GM23248 (cell line): ENCODE measurements at regions not wholly inside any gene's neighbourhood (a gene's known extent, or its start where the extent isn't known, plus 50 kb on each side); places are given as distances from the start of the nearest gene placed in this dataset.

Experiments
- DNase-seq: peaks from one replicate; pipeline ENCODE4 v3.0.0-alpha.2; 2015
- H2AFZ ChIP-seq: fragments of 200-600 bp; sonication (generic); 2 replicates; pipeline ENCODE4 v1.6.1; 2016; ENCODE audit warnings: antibody characterized with exemption
- H3F3A ChIP-seq: fragments of 200-600 bp; sonication (generic); 2 replicates; pipeline ENCODE4 v1.6.1; 2016; ENCODE audit warnings: mild to moderate bottlenecking, antibody characterized with exemption, mixed run types; ENCODE audit not compliant: insufficient read depth
- H3K27ac ChIP-seq: fragments of 200-600 bp; sonication (generic); 2 replicates; pipeline ENCODE4 v1.5.1; 2016; ENCODE audit warnings: mild to moderate bottlenecking
- H3K27me3 ChIP-seq: fragments of 200-600 bp; sonication (generic); replicated peaks from 2 replicates; pipeline ENCODE4 v1.6.1; 2016; ENCODE audit warnings: mild to moderate bottlenecking; ENCODE audit not compliant: insufficient read depth
- H3K36me3 ChIP-seq: fragments of 200-600 bp; sonication (generic); 2 replicates; pipeline ENCODE4 v1.6.1; 2016; ENCODE audit warnings: low read depth, mild to moderate bottlenecking
- H3K4me1 ChIP-seq: fragments of 200-600 bp; sonication (generic); 2 replicates; pipeline ENCODE4 v1.6.1; 2016; ENCODE audit warnings: mild to moderate bottlenecking; ENCODE audit not compliant: insufficient read depth
- H3K4me2 ChIP-seq: fragments of 200-600 bp; sonication (generic); one replicate; pipeline ENCODE4 v1.6.1; 2016; ENCODE audit warnings: mild to moderate bottlenecking; ENCODE audit not compliant: unreplicated experiment
- H3K4me3 ChIP-seq: fragments of 200-600 bp; sonication (generic); 2 replicates; pipeline ENCODE4 v1.5.1; 2016; ENCODE audit warnings: mild to moderate bottlenecking
- H3K79me2 ChIP-seq: fragments of 200-600 bp; sonication (generic); 2 replicates; pipeline ENCODE4 v1.6.1; 2016; ENCODE audit warnings: mild to moderate bottlenecking; ENCODE audit not compliant: insufficient read depth
- H3K9ac ChIP-seq: fragments of 200-600 bp; sonication (generic); 2 replicates; pipeline ENCODE4 v1.6.1; 2016; ENCODE audit warnings: mild to moderate bottlenecking
- H3K9me2 ChIP-seq: fragments of 200-600 bp; sonication (generic); 2 replicates; pipeline ENCODE4 v1.6.1; 2016; ENCODE audit warnings: mixed run types, mild to moderate bottlenecking, moderate library complexity; ENCODE audit not compliant: insufficient read depth
- H3K9me3 ChIP-seq: fragments of 200-600 bp; sonication (generic); one replicate; pipeline ENCODE4 v1.6.1; 2017; ENCODE audit warnings: low read depth
- H4K20me1 ChIP-seq: fragments of 200-600 bp; sonication (generic); 2 replicates; pipeline ENCODE4 v1.6.0; 2016; ENCODE audit not compliant: insufficient read depth
- EZH2 ChIP-seq: fragments of 200-600 bp; sonication (generic); IDR thresholded peaks from 2 replicates; pipeline ENCODE4 v1.6.1; 2018; ENCODE audit warnings: antibody characterized with exemption, mild to moderate bottlenecking; ENCODE audit not compliant: insufficient read depth, poor library complexity, severe bottlenecking
- EZH2phosphoT487 ChIP-seq: fragments of 200-600 bp; sonication (generic); IDR thresholded peaks from 2 replicates; pipeline ENCODE4 v1.6.1; 2018; ENCODE audit warnings: antibody characterized with exemption, moderate library complexity, mild to moderate bottlenecking, low read depth; ENCODE audit not compliant: insufficient read depth
- WGBS, 2 experiments: methylation state at CpG; one replicate each; pipeline ENCODE4 v1.1.6; 2015 to 2017; ENCODE audit warnings: low lambda C conversion rate in 2 of 2, low coverage in 1 of 2; ENCODE audit errors: missing lambda C conversion rate in 2 of 2; 5-methylcytosine and 5-hydroxymethylcytosine counted together
- in situ Hi-C: fragments of 300-500 bp; cut with MboI; formaldehyde crosslinking; loops from 2 replicates; pipeline ENCODE4 v1.15.0; 2020

DNA sequence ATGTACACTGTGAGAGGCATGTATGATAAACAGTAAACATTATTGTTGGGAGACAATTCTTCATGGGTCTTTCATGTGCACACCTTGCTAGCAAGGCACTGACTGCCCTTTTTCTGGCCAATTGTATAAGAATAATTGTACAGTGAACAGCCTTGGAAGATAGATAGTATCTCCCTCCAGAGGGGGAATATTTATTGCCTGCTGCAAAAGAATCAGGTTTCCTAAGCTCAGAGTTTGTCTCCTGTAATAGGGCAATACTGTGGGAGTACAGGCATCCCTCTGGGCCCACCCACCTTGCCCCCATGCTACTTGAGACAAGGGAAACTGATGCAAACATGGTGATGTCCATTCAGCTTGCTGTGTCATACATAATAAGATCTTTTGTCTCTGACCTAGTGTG is 442.2 kb downstream of the HDGFL1 start:
- Histone ChIP-seq H4K20me1 (no peaks in the 10 kb centered on the region), H3K4me3 (no peak overlapping the region), H3K36me3 (no peaks in the 10 kb centered on the region), H2AFZ (no peak overlapping the region), H3K79me2 (no peaks in the 10 kb centered on the region), H3K27ac (no peak overlapping the region), H3K9me2 (no peaks in the 10 kb centered on the region), H3K9me3 (no peaks in the 10 kb centered on the region), H3F3A (no peaks in the 10 kb centered on the region), H3K4me1 (no peaks in the 10 kb centered on the region), H3K9ac (no peak overlapping the region), H3K27me3 (no peaks in the 10 kb centered on the region), H3K4me2 (no peak overlapping the region)
- in situ Hi-C loops: no loop called here
- TF ChIP-seq EZH2phosphoT487 (no peak), EZH2 (no peak)
- DNase-seq: no peak

DNA sequence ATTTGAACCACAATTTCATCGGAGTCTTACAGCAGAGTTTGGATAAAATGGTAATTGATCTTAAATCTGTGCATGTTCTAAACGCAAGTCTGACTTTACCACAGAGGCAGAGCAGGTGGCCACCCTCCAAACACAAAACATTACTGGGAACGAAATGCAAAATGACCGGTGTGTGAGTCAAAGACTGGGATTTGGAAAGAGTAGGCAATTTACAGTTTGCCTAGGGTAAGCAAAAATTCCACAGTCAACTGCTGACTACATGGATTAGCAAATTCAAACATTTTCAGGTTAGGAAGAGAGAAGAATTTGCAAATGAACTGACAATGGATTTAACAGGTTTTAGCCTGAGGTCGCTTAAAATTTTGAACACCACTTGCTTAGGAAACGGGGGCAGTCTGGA is 444.4 kb downstream of the HDGFL1 start:
- Histone ChIP-seq H3F3A (no peaks in the 10 kb centered on the region), H3K4me3 (no peak overlapping the region), H3K9me3 (no peaks in the 10 kb centered on the region), H3K4me2 (no peak overlapping the region), H3K79me2 (no peaks in the 10 kb centered on the region), H3K27me3 (no peaks in the 10 kb centered on the region), H3K9me2 (no peaks in the 10 kb centered on the region), H3K4me1 (no peaks in the 10 kb centered on the region), H3K9ac (no peak overlapping the region), H4K20me1 (no peaks in the 10 kb centered on the region), H3K36me3 (no peaks in the 10 kb centered on the region), H2AFZ (no peak overlapping the region), H3K27ac (no peak overlapping the region)
- in situ Hi-C loops: no loop called here
- peak; percentile 64 for DNase-seq
- TF ChIP-seq EZH2phosphoT487: no peak
- no peak for TF ChIP-seq EZH2
- WGBS, 2 experiments: 15 to 19% methylated on average over 6 of the region's 6 CpGs

DNA sequence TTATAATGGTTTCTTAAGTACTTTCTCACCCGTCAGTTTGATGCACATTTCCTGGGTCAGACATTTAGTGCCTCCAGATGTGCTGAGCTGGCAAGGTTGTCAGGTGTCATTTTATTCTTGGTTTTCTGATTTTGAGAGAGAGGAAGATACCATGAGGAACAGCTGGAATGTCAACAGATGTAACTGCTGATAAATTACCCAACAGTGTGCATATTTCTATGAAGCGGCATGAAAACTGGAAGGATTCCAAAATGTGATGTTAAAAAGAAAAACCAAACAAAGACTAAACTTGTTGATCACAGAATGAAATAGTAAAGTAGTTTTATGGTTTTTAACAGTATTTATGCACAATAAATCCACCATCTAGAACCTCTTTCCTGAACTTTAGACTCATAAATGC is 447.3 kb downstream of the HDGFL1 start:
- H3K27me3 ChIP-seq: no peaks in the 10 kb centered on the region

DNA sequence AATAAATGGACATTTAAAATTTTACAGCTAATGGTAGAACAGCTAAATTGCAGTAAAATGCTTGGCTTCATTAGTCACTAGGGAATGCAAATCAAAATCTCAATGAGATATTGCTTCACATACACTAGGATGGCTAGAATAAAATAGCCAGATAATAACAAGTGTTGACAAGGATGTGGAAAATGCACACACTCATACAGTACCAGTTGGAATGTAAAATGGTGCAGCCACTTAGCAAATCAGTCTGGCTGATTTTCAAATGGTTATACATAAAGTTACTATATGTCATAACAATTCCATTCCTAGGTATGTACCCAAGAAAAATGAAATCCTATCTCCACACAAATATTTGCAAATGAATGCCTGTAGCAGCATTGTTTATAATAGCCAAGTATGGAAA is 452.1 kb downstream of the HDGFL1 start:
- Histone ChIP-seq H2AFZ (no peak overlapping the region), H3F3A (no peaks in the 10 kb centered on the region), H3K4me3 (no peak overlapping the region), H3K9me3 (no peaks in the 10 kb centered on the region), H3K9ac (no peak overlapping the region), H3K36me3 (no peaks in the 10 kb centered on the region), H3K79me2 (no peaks in the 10 kb centered on the region), H4K20me1 (no peaks in the 10 kb centered on the region), H3K27me3 (no peaks in the 10 kb centered on the region), H3K4me1 (no peaks in the 10 kb centered on the region), H3K4me2 (no peak overlapping the region), H3K27ac (no peak overlapping the region), H3K9me2 (no peaks in the 10 kb centered on the region)
- TF ChIP-seq EZH2 (no peak), EZH2phosphoT487 (no peak)
- no peak for DNase-seq
- in situ Hi-C loops: no loop called here

More for the DNA sequence above, 447.3 kb downstream of the HDGFL1 start:
- H3K9me3 ChIP-seq: no peaks in the 10 kb centered on the region
- no peak for DNase-seq
- H3K4me2 ChIP-seq: no peak overlapping the region
- H3K9ac ChIP-seq: no peak overlapping the region
- TF ChIP-seq EZH2phosphoT487 (no peak), EZH2 (no peak)
- no peak overlapping the region for H3K27ac ChIP-seq
- H2AFZ ChIP-seq: no peak overlapping the region
- no peak overlapping the region for H3K4me3 ChIP-seq
- H3K9me2 ChIP-seq: no peaks in the 10 kb centered on the region
- in situ Hi-C loops: no loop called here
- no peaks in the 10 kb centered on the region for H3F3A ChIP-seq
- no peaks in the 10 kb centered on the region for H3K4me1 ChIP-seq
- H3K36me3 ChIP-seq: no peaks in the 10 kb centered on the region
- no peaks in the 10 kb centered on the region for H3K79me2 ChIP-seq
- H4K20me1 ChIP-seq: no peaks in the 10 kb centered on the region
- WGBS, 2 experiments: 41 to 57% methylated on average over 2 of the region's 2 CpGs

DNA sequence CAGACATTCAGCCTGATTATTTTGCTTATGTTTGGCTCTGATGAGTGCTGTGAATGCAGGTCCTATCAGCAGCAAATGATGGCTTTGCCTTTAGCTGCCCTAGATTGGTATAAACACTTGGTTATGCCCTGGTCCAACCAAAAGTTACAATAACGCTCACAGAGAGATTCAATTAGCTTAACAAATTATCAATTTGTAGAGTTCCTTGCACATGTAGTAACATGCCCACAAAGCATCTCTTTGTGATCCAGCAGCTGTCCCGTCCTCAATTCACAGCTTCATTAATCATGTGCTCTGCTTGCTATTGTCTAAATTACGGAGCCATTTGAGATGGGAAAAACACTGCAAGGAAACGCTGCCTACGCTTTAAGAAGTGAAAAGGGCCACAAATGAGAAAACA is 457.9 kb downstream of the HDGFL1 start:
- H3K27me3 ChIP-seq: no peaks in the 10 kb centered on the region
- no peaks in the 10 kb centered on the region for H3K79me2 ChIP-seq
- in situ Hi-C loops: no loop called here
- H4K20me1 ChIP-seq: no peaks in the 10 kb centered on the region
- TF ChIP-seq EZH2 (no peak), EZH2phosphoT487 (no peak)
- no peaks in the 10 kb centered on the region for H3F3A ChIP-seq
- H3K4me3 ChIP-seq: no peak overlapping the region
- H3K9me3 ChIP-seq: no peaks in the 10 kb centered on the region
- no peak overlapping the region for H3K27ac ChIP-seq
- no peaks in the 10 kb centered on the region for H3K4me1 ChIP-seq
- H3K9me2 ChIP-seq: no peaks in the 10 kb centered on the region
- DNase-seq: no peak
- H3K9ac ChIP-seq: no peak overlapping the region
- WGBS, 2 experiments: 77 to 78% methylated on average over 5 of the region's 5 CpGs
- no peak overlapping the region for H2AFZ ChIP-seq
- no peaks in the 10 kb centered on the region for H3K36me3 ChIP-seq
- H3K4me2 ChIP-seq: no peak overlapping the region
